Activated CD8-positive, alpha-beta T cell treated with anti-CD3 and anti-CD28 coated beads for 36 hours (primary cell): ENCODE measurements at regions not wholly inside any gene's neighbourhood (a gene's known extent, or its start where the extent isn't known, plus 50 kb on each side); places are given as distances from the start of the nearest gene placed in this dataset.

ENCODE experiments used
- ATAC-seq: fragments of 200-7000 bp; cut with Tn5 transposase; one replicate; pipeline ENCODE4 v1.10.0; 2021; ENCODE audit warnings: mild to moderate bottlenecking, moderate library complexity
- CTCF ChIA-PET: fragments of 350-600 bp; sonication (Branson Sonifier 250); formaldehyde crosslinking; loops from one replicate; lab custom pipeline; 2021; ENCODE audit warnings: antibody characterized with exemption; lab: Charles Lee
- POLR2A ChIA-PET: fragments of 350-600 bp; sonication (Branson Sonifier 250); formaldehyde crosslinking; loops from one replicate; lab custom pipeline; 2021; ENCODE audit warnings: antibody characterized with exemption; lab: Charles Lee
- DNase-seq: peaks from one replicate; pipeline ENCODE4 v3.0.0-alpha.2; 2020
- H3K27ac Mint-ChIP-seq: one replicate; pipeline ENCODE4 v1.8.0; 2021; ENCODE audit warnings: mild to moderate bottlenecking, mixed read lengths
- H3K27me3 Mint-ChIP-seq: one replicate; pipeline ENCODE4 v1.8.0; 2021; ENCODE audit warnings: mixed read lengths
- H3K36me3 Mint-ChIP-seq: one replicate; pipeline ENCODE4 v1.8.0; 2021; ENCODE audit warnings: low read depth, mixed read lengths
- H3K4me1 Mint-ChIP-seq: one replicate; pipeline ENCODE4 v1.8.0; 2021; ENCODE audit warnings: low read depth, mixed read lengths
- H3K4me3 Mint-ChIP-seq: one replicate; pipeline ENCODE4 v1.8.0; 2021; ENCODE audit warnings: mild to moderate bottlenecking, moderate library complexity, mixed read lengths
- H3K9me3 Mint-ChIP-seq: one replicate; pipeline ENCODE4 v1.8.0; 2021; ENCODE audit warnings: mixed read lengths
- CTCF ChIP-seq: fragments of 200-600 bp; IDR thresholded peaks from one replicate; pipeline ENCODE4 v1.8.0; 2022; ENCODE audit warnings: antibody characterized with exemption, mild to moderate bottlenecking
- intact Hi-C: fragments of 100-400 bp; cut with micrococcal nuclease; formaldehyde crosslinking; loops from one replicate; pipeline ENCODE4 v1.10.0; 2022

DNA sequence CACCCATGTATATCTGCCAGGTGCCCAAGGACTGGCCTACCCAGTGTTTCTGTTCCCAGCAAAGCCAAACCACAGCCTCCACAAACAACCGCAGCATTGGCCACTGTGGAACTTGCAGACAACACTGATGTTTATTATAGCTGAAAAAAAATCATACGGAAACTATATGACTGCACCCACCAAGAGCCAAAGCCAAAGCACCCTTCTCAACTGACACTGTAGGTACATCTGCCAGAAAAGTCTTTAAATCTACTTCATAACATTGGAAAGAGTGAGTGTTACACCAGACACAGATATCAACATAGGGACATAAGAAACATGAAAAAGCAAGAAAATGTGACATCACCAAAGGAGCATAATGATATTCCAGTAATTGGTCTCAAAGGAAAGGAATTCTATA, 428.0 kb downstream of the PSAT1 start:
- no peaks in the 10 kb centered on the region for H3K27me3 Mint-ChIP-seq
- no peak overlapping the region for H3K27ac Mint-ChIP-seq
- DNase-seq: no peak
- no peak overlapping the region for H3K4me3 Mint-ChIP-seq
- ChIA-PET POLR2A (no interaction called here), CTCF (no interaction called here)
- no peak for ATAC-seq
- H3K36me3 Mint-ChIP-seq: no peaks in the 10 kb centered on the region
- peaks cover 19% of the 10 kb centered on the region for H3K9me3 Mint-ChIP-seq
- no peaks in the 10 kb centered on the region for H3K4me1 Mint-ChIP-seq
- TF ChIP-seq CTCF: no peak
- intact Hi-C loops: no loop called here

DNA sequence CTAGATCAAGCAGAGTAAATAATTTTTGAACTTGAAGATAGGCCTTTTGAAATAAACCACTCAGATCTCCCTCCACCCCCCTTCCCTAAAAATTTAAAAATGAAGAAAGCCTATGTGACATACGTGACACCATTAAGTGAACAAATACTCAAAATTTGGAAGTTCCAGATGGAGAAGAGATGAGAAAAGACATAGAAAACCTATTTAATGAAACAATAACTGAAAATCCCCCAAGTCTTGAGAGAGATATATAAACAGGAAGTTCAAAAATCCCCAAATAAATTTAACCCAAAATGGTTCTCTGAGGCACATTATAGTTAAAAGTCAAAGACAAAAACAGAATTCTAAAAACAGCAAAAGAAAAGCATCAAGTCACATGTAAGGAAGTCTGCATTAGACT, 428.6 kb downstream of the PSAT1 start:
- DNase-seq (no peak), ATAC-seq (no peak)
- no peaks in the 10 kb centered on the region for H3K27me3 Mint-ChIP-seq
- TF ChIP-seq CTCF: no peak
- H3K9me3 Mint-ChIP-seq: peaks cover 19% of the 10 kb centered on the region
- no peak overlapping the region for H3K27ac Mint-ChIP-seq
- intact Hi-C loops: no loop called here
- H3K4me1 Mint-ChIP-seq: no peaks in the 10 kb centered on the region
- CTCF ChIA-PET: no interaction called here
- POLR2A ChIA-PET: interaction anchor here (0.7 kb wide), 1 partner anchor 609 kb away, joined by 3 read pairs; no protein-coding TSS in a partner anchor
- no peak overlapping the region for H3K4me3 Mint-ChIP-seq
- H3K36me3 Mint-ChIP-seq: no peaks in the 10 kb centered on the region

- CTCF ChIA-PET: no interaction called here
- no peaks in the 10 kb centered on the region for H3K27me3 Mint-ChIP-seq
Observed at GRCh38 chr9:78745331-78745730, 448.4 kb downstream of the PSAT1 start.

GRCh38 chr9:78746010-78746409, 449.1 kb downstream of the PSAT1 start:
- Mint-ChIP-seq H3K4me1 (no peaks in the 10 kb centered on the region), H3K27me3 (no peaks in the 10 kb centered on the region), H3K4me3 (no peak overlapping the region), H3K27ac (no peak overlapping the region), H3K36me3 (no peaks in the 10 kb centered on the region), H3K9me3 (peaks cover 2% of the 10 kb centered on the region)
- no peak for TF ChIP-seq CTCF
- ChIA-PET CTCF (no interaction called here), POLR2A (no interaction called here)
- intact Hi-C loops: no loop called here
- ATAC-seq: no peak
- no peak for DNase-seq

More at GRCh38 chr9:78745331-78745730, 448.4 kb downstream of the PSAT1 start:
- ATAC-seq: no peak
- Mint-ChIP-seq H3K36me3 (no peaks in the 10 kb centered on the region), H3K4me3 (no peak overlapping the region), H3K4me1 (no peaks in the 10 kb centered on the region), H3K27ac (no peak overlapping the region), H3K9me3 (peaks cover 2% of the 10 kb centered on the region)
- POLR2A ChIA-PET: no interaction called here
- intact Hi-C loops: no loop called here
- no peak for TF ChIP-seq CTCF
- no peak for DNase-seq

DNA sequence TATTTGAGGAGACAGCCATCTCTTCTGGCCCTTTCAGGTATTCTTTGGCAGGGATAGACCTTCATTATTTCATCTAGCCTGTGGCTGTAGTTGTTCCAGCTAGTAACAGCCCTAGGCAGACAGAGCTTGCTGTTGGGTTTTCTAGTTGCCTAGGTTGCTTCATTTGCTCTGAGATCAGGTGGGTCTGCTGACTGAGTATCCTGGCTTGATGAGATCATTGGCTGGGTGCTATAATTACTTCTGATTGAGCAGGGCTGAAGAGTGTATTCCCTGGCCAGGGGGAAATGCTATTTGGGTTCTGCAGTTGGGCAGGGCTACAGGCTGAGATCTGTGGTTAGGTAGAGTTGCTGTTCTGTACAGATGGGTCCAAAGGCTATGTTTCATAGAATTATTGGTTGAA, 456.1 kb downstream of the PSAT1 start:
- intact Hi-C loops: no loop called here
- ChIA-PET POLR2A (no interaction called here), CTCF (no interaction called here)
- no peak overlapping the region for H3K27ac Mint-ChIP-seq
- ATAC-seq (no peak), DNase-seq (no peak)
- TF ChIP-seq CTCF: no peak
- H3K27me3 Mint-ChIP-seq: no peaks in the 10 kb centered on the region
- H3K4me1 Mint-ChIP-seq: no peaks in the 10 kb centered on the region
- no peaks in the 10 kb centered on the region for H3K36me3 Mint-ChIP-seq
- no peak overlapping the region for H3K4me3 Mint-ChIP-seq
- peaks cover 3% of the 10 kb centered on the region for H3K9me3 Mint-ChIP-seq
